ENCODE measurements at regions not wholly inside any gene's neighbourhood (a gene's known extent, or its start where the extent isn't known, plus 50 kb on each side); places are given as distances from the start of the nearest gene placed in this dataset.
A peak's percentile ranks its signal among the peaks of the same experiment; 100 is the strongest.

DNA sequence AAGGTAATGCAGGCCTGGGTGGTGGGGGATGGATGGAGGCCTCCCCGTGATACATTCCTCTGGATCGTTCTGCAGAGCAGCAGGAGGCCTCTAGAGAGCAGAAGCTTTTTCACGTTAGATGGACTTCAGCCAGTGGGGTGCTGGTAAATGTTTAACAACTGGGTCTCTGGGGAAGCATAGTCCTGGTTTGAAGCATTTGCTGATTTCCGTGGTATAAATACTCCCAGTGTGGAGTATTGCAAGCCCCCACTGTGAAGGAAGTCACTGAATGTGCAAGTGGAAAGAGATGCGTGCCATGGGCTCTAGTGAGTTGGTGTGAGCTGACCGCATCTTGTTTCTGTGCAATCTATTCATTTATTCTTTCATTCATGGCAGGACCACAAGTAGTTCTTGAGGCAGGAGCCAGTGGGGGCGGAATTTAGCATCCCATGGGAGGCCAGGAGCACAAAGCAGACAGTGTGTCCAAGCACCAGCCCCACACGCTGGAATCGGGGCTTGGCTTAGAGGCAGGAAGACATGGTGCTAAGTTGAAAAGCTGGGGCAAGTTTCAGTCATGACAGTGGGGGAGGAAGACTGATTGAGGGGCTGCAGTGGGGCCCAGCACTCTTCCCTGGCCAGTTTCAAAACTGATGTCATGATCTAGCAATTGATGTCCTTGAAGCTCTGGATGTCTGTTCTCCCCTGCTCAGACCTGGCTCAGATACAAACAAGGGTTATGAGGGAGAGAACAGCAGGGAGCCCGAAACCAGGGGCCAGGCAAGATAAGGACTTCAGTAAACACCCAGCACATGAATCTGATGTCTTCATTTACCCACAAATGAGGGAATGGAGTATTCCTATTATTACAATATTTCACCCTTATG is 280.9 kb upstream of the LYZL1 start (continued):
- TF ChIP-seq, protein P1, sequence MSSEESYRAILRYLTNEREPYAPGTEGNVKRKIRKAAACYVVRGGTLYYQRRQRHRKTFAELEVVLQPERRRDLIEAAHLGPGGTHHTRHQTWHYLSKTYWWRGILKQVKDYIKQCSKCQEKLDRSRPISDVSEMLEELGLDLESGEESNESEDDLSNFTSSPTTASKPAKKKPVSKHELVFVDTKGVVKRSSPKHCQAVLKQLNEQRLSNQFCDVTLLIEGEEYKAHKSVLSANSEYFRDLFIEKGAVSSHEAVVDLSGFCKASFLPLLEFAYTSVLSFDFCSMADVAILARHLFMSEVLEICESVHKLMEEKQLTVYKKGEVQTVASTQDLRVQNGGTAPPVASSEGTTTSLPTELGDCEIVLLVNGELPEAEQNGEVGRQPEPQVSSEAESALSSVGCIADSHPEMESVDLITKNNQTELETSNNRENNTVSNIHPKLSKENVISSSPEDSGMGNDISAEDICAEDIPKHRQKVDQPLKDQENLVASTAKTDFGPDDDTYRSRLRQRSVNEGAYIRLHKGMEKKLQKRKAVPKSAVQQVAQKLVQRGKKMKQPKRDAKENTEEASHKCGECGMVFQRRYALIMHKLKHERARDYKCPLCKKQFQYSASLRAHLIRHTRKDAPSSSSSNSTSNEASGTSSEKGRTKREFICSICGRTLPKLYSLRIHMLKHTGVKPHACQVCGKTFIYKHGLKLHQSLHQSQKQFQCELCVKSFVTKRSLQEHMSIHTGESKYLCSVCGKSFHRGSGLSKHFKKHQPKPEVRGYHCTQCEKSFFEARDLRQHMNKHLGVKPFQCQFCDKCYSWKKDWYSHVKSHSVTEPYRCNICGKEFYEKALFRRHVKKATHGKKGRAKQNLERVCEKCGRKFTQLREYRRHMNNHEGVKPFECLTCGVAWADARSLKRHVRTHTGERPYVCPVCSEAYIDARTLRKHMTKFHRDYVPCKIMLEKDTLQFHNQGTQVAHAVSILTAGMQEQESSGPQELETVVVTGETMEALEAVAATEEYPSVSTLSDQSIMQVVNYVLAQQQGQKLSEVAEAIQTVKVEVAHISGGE (tag by site-specific recombination; conservative IDR thresholded peaks at IDR 0.05; ENCODE audit: low read depth): no peak
- TF ChIP-seq ZNF785 (tag by site-specific recombination; IDR thresholded peaks at IDR 0.05) (no peak), ZFP69B (tag by site-specific recombination; IDR thresholded peaks at IDR 0.05) (peak; percentile 70), ZNF2 (tag by site-specific recombination; IDR thresholded peaks at IDR 0.05) (no peak), OSR2 (tag by site-specific recombination; IDR thresholded peaks at IDR 0.05) (no peak), KLF10 (tag by site-specific recombination; IDR thresholded peaks at IDR 0.05) (no peak), ZNF76 (tag by site-specific recombination; IDR thresholded peaks at IDR 0.05; ENCODE audit: borderline replicate concordance, low read depth) (no peak), MZF1 (tag by site-specific recombination; IDR thresholded peaks at IDR 0.05; ENCODE audit: borderline replicate concordance) (no peak), ZFHX2 (tag by site-specific recombination; conservative IDR thresholded peaks at IDR 0.05) (no peak), ZNF350 (tag by site-specific recombination; IDR thresholded peaks at IDR 0.05) (no peak), ZNF202 (tag by site-specific recombination; IDR thresholded peaks at IDR 0.05; ENCODE audit: borderline replicate concordance) (no peak), ZNF174 (tag by site-specific recombination; IDR thresholded peaks at IDR 0.05) (no peak), ZNF621 (tag by site-specific recombination; IDR thresholded peaks at IDR 0.05) (no peak), RBAK (tag by site-specific recombination; IDR thresholded peaks at IDR 0.05) (no peak), ZNF660 (tag by site-specific recombination; IDR thresholded peaks at IDR 0.05) (peak; percentile 54; the same call in 1 of the 2 replicates), ZNF777 (tag by site-specific recombination; IDR thresholded peaks at IDR 0.05; ENCODE audit: borderline replicate concordance) (no peak), ZNF155 (tag by site-specific recombination; IDR thresholded peaks at IDR 0.05) (no peak), ZNF510 (tag by site-specific recombination; IDR thresholded peaks at IDR 0.05; ENCODE audit: insufficient replicate concordance) (no peak), ZNF169 (tag by site-specific recombination; IDR thresholded peaks at IDR 0.05) (no peak), ZNF19 (tag by site-specific recombination; IDR thresholded peaks at IDR 0.05; ENCODE audit: low read depth) (no peak), ZNF623 (tag by site-specific recombination; IDR thresholded peaks at IDR 0.05) (no peak), ZNF391 (tag by site-specific recombination; IDR thresholded peaks at IDR 0.05; ENCODE audit: borderline replicate concordance, low read depth) (no peak), ZEB2 (tag by site-specific recombination; IDR thresholded peaks at IDR 0.05) (no peak), ZNF24 (tag by site-specific recombination; IDR thresholded peaks at IDR 0.05) (no peak)
- TF ChIP-seq, protein P2, sequence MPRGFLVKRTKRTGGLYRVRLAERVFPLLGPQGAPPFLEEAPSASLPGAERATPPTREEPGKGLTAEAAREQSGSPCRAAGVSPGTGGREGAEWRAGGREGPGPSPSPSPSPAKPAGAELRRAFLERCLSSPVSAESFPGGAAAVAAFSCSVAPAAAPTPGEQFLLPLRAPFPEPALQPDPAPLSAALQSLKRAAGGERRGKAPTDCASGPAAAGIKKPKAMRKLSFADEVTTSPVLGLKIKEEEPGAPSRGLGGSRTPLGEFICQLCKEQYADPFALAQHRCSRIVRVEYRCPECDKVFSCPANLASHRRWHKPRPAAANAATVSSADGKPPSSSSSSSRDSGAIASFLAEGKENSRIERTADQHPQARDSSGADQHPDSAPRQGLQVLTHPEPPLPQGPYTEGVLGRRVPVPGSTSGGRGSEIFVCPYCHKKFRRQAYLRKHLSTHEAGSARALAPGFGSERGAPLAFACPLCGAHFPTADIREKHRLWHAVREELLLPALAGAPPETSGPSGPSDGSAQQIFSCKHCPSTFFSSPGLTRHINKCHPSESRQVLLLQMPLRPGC (tag by site-specific recombination; IDR thresholded peaks at IDR 0.05): no peak
- TF ChIP-seq, protein P3, sequence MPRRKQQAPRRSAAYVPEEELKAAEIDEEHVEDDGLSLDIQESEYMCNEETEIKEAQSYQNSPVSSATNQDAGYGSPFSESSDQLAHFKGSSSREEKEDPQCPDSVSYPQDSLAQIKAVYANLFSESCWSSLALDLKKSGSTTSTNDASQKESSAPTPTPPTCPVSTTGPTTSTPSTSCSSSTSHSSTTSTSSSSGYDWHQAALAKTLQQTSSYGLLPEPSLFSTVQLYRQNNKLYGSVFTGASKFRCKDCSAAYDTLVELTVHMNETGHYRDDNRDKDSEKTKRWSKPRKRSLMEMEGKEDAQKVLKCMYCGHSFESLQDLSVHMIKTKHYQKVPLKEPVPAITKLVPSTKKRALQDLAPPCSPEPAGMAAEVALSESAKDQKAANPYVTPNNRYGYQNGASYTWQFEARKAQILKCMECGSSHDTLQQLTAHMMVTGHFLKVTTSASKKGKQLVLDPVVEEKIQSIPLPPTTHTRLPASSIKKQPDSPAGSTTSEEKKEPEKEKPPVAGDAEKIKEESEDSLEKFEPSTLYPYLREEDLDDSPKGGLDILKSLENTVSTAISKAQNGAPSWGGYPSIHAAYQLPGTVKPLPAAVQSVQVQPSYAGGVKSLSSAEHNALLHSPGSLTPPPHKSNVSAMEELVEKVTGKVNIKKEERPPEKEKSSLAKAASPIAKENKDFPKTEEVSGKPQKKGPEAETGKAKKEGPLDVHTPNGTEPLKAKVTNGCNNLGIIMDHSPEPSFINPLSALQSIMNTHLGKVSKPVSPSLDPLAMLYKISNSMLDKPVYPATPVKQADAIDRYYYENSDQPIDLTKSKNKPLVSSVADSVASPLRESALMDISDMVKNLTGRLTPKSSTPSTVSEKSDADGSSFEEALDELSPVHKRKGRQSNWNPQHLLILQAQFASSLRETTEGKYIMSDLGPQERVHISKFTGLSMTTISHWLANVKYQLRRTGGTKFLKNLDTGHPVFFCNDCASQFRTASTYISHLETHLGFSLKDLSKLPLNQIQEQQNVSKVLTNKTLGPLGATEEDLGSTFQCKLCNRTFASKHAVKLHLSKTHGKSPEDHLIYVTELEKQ (tag by site-specific recombination; IDR thresholded peaks at IDR 0.05; ENCODE audit: borderline replicate concordance): no peak
- TF ChIP-seq, protein P4, sequence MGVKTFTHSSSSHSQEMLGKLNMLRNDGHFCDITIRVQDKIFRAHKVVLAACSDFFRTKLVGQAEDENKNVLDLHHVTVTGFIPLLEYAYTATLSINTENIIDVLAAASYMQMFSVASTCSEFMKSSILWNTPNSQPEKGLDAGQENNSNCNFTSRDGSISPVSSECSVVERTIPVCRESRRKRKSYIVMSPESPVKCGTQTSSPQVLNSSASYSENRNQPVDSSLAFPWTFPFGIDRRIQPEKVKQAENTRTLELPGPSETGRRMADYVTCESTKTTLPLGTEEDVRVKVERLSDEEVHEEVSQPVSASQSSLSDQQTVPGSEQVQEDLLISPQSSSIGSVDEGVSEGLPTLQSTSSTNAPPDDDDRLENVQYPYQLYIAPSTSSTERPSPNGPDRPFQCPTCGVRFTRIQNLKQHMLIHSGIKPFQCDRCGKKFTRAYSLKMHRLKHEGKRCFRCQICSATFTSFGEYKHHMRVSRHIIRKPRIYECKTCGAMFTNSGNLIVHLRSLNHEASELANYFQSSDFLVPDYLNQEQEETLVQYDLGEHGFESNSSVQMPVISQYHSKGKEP (tag by site-specific recombination; IDR thresholded peaks at IDR 0.05): no peak
